Endothelial cell of umbilical vein (primary cell): ENCODE measurements at regions not wholly inside any gene's neighbourhood (a gene's known extent, or its start where the extent isn't known, plus 50 kb on each side); places are given as distances from the start of the nearest gene placed in this dataset.

Experiments
- BruUV-seq: library from RNA; stranded (reverse); fragments of 400-500 nt; replicated peaks from 2 replicates; lab custom pipeline; 2021; lab: Mats Ljungman, UMichigan
- CTCF ChIA-PET: fragments of 300-600, 350-600 bp; sonication (Branson Sonifier 250); formaldehyde crosslinking; loops from one replicate; lab custom pipeline; 2021; ENCODE audit warnings: antibody characterized with exemption, inconsistent platforms; lab: Charles Lee
- POLR2A ChIA-PET: fragments of 300-600, 350-600 bp; sonication (Branson Sonifier 250); formaldehyde crosslinking; loops from one replicate; lab custom pipeline; 2021; ENCODE audit warnings: antibody characterized with exemption, inconsistent platforms; lab: Charles Lee
- DNase-seq: peaks from one replicate; pipeline ENCODE4 v3.0.0-alpha.2; 2011; ENCODE audit warnings: low read depth, low spot score
- FAIRE-seq: peaks from 2 replicates; lab custom pipeline; 2011; peaks lifted over from hg19 to GRCh38; lab: Jason Lieb, UNC
- H2AFZ ChIP-seq: 2 replicates; pipeline ENCODE4 v1.6.0; 2012; ENCODE audit warnings: low read depth, low read length, control low read depth, inconsistent platforms
- H3K27ac ChIP-seq: 2 replicates; pipeline ENCODE4 v1.5.1; 2011; ENCODE audit warnings: low read depth, mild to moderate bottlenecking, control low read depth, low read length, moderate library complexity; ENCODE audit not compliant: insufficient read depth
- H3K27me3 ChIP-seq, 2 experiments: 2 replicates each; pipeline versions ENCODE4 v1.6.0 to v1.6.1; 2011; ENCODE audit warnings: low read length in 2 of 2, mixed read lengths in 1 of 2; ENCODE audit not compliant: control insufficient read depth in 2 of 2, insufficient read depth in 2 of 2
- H3K36me3 ChIP-seq, 2 experiments: 2 replicates in 1 of 2; 3 replicates in 1 of 2; pipeline ENCODE4 v1.5.1; 2011; ENCODE audit warnings: low read length in 2 of 2, mild to moderate bottlenecking in 1 of 2, moderate library complexity in 1 of 2; ENCODE audit not compliant: control insufficient read depth in 2 of 2, insufficient read depth in 2 of 2; ENCODE audit errors: extremely low read depth in 1 of 2
- H3K4me1 ChIP-seq: 3 replicates; pipeline ENCODE4 v1.5.1; 2011; ENCODE audit warnings: mild to moderate bottlenecking, low read length; ENCODE audit not compliant: control insufficient read depth, insufficient read depth; ENCODE audit errors: extremely low read depth
- H3K4me2 ChIP-seq: 2 replicates; pipeline ENCODE4 v1.6.1; 2011; ENCODE audit warnings: low read length, control low read depth, mixed read lengths; ENCODE audit not compliant: insufficient read depth
- H3K4me3 ChIP-seq, 3 experiments: fragments of 200-600 bp in 1 of 3; sonication (generic), shearing (Covaris generic) in 1 of 3; replicated peaks in 1 of 3; 2 replicates each; pipeline ENCODE4 v1.5.1; 2011 to 2016; ENCODE audit warnings: control low read depth in 3 of 3, low read length in 3 of 3, mild to moderate bottlenecking in 2 of 3, inconsistent platforms in 1 of 3, low read depth in 1 of 3, moderate library complexity in 1 of 3; ENCODE audit not compliant: insufficient read depth in 1 of 3
- H3K79me2 ChIP-seq: 2 replicates; pipeline ENCODE4 v1.6.0; 2012; ENCODE audit warnings: low read length, inconsistent platforms; ENCODE audit not compliant: control insufficient read depth, insufficient read depth
- H3K9ac ChIP-seq: replicated peaks from 2 replicates; pipeline ENCODE3; 2011; ENCODE audit warnings: low read length, control low read depth; ENCODE audit not compliant: insufficient read depth; ENCODE audit errors: extremely low read depth
- H3K9me1 ChIP-seq: replicated peaks from 3 replicates; pipeline ENCODE4 v1.6.0; 2011; ENCODE audit warnings: mild to moderate bottlenecking, low read length; ENCODE audit not compliant: control insufficient read depth, insufficient read depth; ENCODE audit errors: extremely low read depth
- H3K9me3 ChIP-seq: replicated peaks from 2 replicates; pipeline ENCODE4 v1.5.1; 2012; ENCODE audit warnings: low read length, inconsistent platforms; ENCODE audit not compliant: control insufficient read depth, insufficient read depth
- H4K20me1 ChIP-seq: replicated peaks from 2 replicates; pipeline ENCODE3; 2011; ENCODE audit warnings: mild to moderate bottlenecking, low read length; ENCODE audit not compliant: control insufficient read depth, insufficient read depth; ENCODE audit errors: extremely low read depth
- EZH2 ChIP-seq: IDR thresholded peaks from 2 replicates; pipeline ENCODE4 v1.6.1; 2012; ENCODE audit warnings: borderline replicate concordance, low read depth, mild to moderate bottlenecking, moderate library complexity, low read length, inconsistent platforms; ENCODE audit not compliant: severe bottlenecking
- FOS ChIP-seq: IDR thresholded peaks from 2 replicates; pipeline ENCODE4 v1.6.1; 2011; ENCODE audit warnings: mild to moderate bottlenecking, low read length, moderate library complexity, borderline replicate concordance; ENCODE audit not compliant: insufficient read depth
- GATA2 ChIP-seq: IDR thresholded peaks from 2 replicates; pipeline ENCODE4 v1.7.0; 2011; ENCODE audit warnings: low read depth, mild to moderate bottlenecking, moderate library complexity, mixed read lengths, low read length; ENCODE audit not compliant: insufficient read length, insufficient read depth
- JUN ChIP-seq: IDR thresholded peaks from 2 replicates; pipeline ENCODE4 v1.6.1; 2011; ENCODE audit warnings: borderline replicate concordance, low read depth; ENCODE audit not compliant: insufficient read length, insufficient read depth
- MAX ChIP-seq: IDR thresholded peaks from 2 replicates; pipeline ENCODE4 v1.6.1; 2011; ENCODE audit not compliant: insufficient read depth, insufficient read length
- MYC ChIP-seq: IDR thresholded peaks from one replicate; pipeline ENCODE4 v1.6.1; 2011; ENCODE audit warnings: mild to moderate bottlenecking, low read depth, low read length
- POLR2A ChIP-seq: IDR thresholded peaks from 2 replicates; pipeline ENCODE4 v1.6.1; 2012; ENCODE audit warnings: low read depth, mild to moderate bottlenecking, control low read depth, low read length
- POLR2AphosphoS5 ChIP-seq: IDR thresholded peaks from 2 replicates; pipeline ENCODE4 v1.6.1; 2012; ENCODE audit warnings: low read depth, mild to moderate bottlenecking, control low read depth, low read length, moderate library complexity; ENCODE audit not compliant: insufficient read depth
- dilution Hi-C: fragments of 300-500 bp; cut with MboI; formaldehyde crosslinking; loops from one replicate; pipeline ENCODE4 v1.15.0; 2019; ENCODE audit warnings: low sequenced_read_pairs; ENCODE audit not compliant: extremely low pct_ligation_motif_present
- intact Hi-C: fragments of 100-400 bp; cut with micrococcal nuclease; formaldehyde crosslinking; loops from one replicate; pipeline ENCODE4 v1.10.0; 2022
- TF ChIP-seq, protein P1 (sequence below), 2 donors: IDR thresholded peaks; 1 replicate in 1 of 2; 2 replicates in 1 of 2; pipeline ENCODE4 v1.5.1; 2011; ENCODE audit warnings: low read length in 2 of 2, mild to moderate bottlenecking in 2 of 2, moderate library complexity in 2 of 2, control low read depth in 1 of 2, inconsistent platforms in 1 of 2, low read depth in 1 of 2; ENCODE audit not compliant: insufficient read depth in 1 of 2; ENCODE audit errors: extremely low read depth in 1 of 2

- Histone ChIP-seq H3K27ac (no peak overlapping the region), H2AFZ (no peak overlapping the region), H3K4me1 (no peaks in the 10 kb centered on the region), H3K4me2 (no peak overlapping the region), H3K27me3 (no peaks in the 10 kb centered on the region), H4K20me1 (no peaks in the 10 kb centered on the region), H3K9me3 (no peaks in the 10 kb centered on the region), H3K4me3 (no peak overlapping the region), H3K9me1 (no peaks in the 10 kb centered on the region), H3K9ac (no peak overlapping the region), H3K79me2 (no peaks in the 10 kb centered on the region), H3K36me3 (no peaks in the 10 kb centered on the region)
- TF ChIP-seq GATA2, result no peak
- no peak for TF ChIP-seq MYC
- TF ChIP-seq POLR2AphosphoS5, result no peak
- no peak for TF ChIP-seq FOS
- no peak for TF ChIP-seq MAX
- no peak for TF ChIP-seq EZH2
- no peak for TF ChIP-seq JUN
- TF ChIP-seq POLR2A, result no peak
- TF ChIP-seq, protein P1, sequence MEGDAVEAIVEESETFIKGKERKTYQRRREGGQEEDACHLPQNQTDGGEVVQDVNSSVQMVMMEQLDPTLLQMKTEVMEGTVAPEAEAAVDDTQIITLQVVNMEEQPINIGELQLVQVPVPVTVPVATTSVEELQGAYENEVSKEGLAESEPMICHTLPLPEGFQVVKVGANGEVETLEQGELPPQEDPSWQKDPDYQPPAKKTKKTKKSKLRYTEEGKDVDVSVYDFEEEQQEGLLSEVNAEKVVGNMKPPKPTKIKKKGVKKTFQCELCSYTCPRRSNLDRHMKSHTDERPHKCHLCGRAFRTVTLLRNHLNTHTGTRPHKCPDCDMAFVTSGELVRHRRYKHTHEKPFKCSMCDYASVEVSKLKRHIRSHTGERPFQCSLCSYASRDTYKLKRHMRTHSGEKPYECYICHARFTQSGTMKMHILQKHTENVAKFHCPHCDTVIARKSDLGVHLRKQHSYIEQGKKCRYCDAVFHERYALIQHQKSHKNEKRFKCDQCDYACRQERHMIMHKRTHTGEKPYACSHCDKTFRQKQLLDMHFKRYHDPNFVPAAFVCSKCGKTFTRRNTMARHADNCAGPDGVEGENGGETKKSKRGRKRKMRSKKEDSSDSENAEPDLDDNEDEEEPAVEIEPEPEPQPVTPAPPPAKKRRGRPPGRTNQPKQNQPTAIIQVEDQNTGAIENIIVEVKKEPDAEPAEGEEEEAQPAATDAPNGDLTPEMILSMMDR (IDR thresholded peaks at IDR 0.05; ENCODE audit: extremely low read depth in 1 of 2, insufficient read depth in 1 of 2, low read depth in 1 of 2, low read length in 2 of 2), result no peak
- ChIA-PET POLR2A (no interaction called here), CTCF (no interaction called here)
- DNase-seq, result no peak
- dilution Hi-C loops (no loop called here), intact Hi-C loops (no loop called here)
- BruUV-seq, result no TSS peak
- FAIRE-seq, result no peak
These were observed 114.5 kb upstream of the CAV2 start for GRCh38 chr7:116384936-116385635.
